Naive B cell (primary cell): ENCODE measurements at regions not wholly inside any gene's neighbourhood (a gene's known extent, or its start where the extent isn't known, plus 50 kb on each side); places are given as distances from the start of the nearest gene placed in this dataset.

Experiments
- ATAC-seq, 2 donors: fragments of 150-1000 bp; cut with Tn5 transposase; 2 replicates each; pipeline ENCODE4 v1.10.0; 2021; ENCODE audit warnings: low read depth in 2 of 2, mild to moderate bottlenecking in 2 of 2, moderate library complexity in 2 of 2
- DNase-seq: peaks from one replicate; pipeline ENCODE4 v3.0.0; 2022
- H3K27ac Mint-ChIP-seq, 6 donors: one replicate each; pipeline ENCODE4 v1.8.0; 2020 to 2022; ENCODE audit warnings: mild to moderate bottlenecking in 6 of 6, mixed read lengths in 6 of 6, moderate library complexity in 5 of 6, inconsistent platforms in 2 of 6
- H3K27me3 Mint-ChIP-seq, 3 donors: one replicate each; pipeline ENCODE4 v1.8.0; 2021 to 2022; ENCODE audit warnings: mixed read lengths in 3 of 3, mild to moderate bottlenecking in 1 of 3
- H3K36me3 Mint-ChIP-seq, 2 donors: one replicate each; pipeline ENCODE4 v1.8.0; 2020 to 2022; ENCODE audit warnings: mixed read lengths in 2 of 2, inconsistent platforms in 1 of 2, mild to moderate bottlenecking in 1 of 2
- H3K4me1 Mint-ChIP-seq, 3 donors: one replicate each; pipeline ENCODE4 v1.8.0; 2020 to 2022; ENCODE audit warnings: mixed read lengths in 3 of 3, inconsistent platforms in 1 of 3, mild to moderate bottlenecking in 1 of 3, moderate library complexity in 1 of 3
- H3K4me3 Mint-ChIP-seq, 8 donors: one replicate each; pipeline ENCODE4 v1.8.0; 2020 to 2022; ENCODE audit warnings: mild to moderate bottlenecking in 8 of 8, mixed read lengths in 8 of 8, moderate library complexity in 8 of 8, inconsistent platforms in 2 of 8
- H3K9me3 Mint-ChIP-seq, 7 donors: one replicate each; pipeline ENCODE4 v1.8.0; 2020 to 2022; ENCODE audit warnings: mixed read lengths in 7 of 7, mild to moderate bottlenecking in 5 of 7, inconsistent platforms in 2 of 7, moderate library complexity in 1 of 7

DNA sequence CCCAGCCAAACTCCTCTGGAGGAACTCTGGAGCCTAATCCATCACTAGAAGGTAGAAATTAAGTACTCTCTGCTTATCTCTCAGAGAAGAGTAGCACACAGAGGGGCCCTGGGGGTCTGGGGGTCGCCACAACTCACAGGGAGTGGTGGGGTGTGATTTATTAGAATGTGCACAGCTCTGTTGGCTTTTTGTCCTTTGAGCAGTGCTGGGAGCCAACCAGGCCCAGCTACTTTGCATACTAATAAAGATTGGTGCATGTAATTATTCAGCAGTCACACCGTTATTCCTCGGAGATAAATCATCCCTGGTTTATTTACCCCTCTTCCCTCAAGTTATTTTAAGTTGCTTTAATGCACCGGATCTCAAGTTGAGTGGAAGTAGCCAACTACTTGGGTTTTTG is 606.7 kb upstream of the EEF2KMT start:
- no peak overlapping the region for H3K27ac Mint-ChIP-seq
- H3K4me3 Mint-ChIP-seq = no peak overlapping the region
- H3K27me3 Mint-ChIP-seq = no peaks in the 10 kb centered on the region
- no peak for ATAC-seq
- H3K36me3 Mint-ChIP-seq = peaks cover 0 to 11% of the 10 kb centered on the region in 2 donors
- H3K4me1 Mint-ChIP-seq = no peaks in the 10 kb centered on the region
- DNase-seq = no peak
- peaks cover 10 to 42% (median 20%) of the 10 kb centered on the region in 7 donors for H3K9me3 Mint-ChIP-seq

DNA sequence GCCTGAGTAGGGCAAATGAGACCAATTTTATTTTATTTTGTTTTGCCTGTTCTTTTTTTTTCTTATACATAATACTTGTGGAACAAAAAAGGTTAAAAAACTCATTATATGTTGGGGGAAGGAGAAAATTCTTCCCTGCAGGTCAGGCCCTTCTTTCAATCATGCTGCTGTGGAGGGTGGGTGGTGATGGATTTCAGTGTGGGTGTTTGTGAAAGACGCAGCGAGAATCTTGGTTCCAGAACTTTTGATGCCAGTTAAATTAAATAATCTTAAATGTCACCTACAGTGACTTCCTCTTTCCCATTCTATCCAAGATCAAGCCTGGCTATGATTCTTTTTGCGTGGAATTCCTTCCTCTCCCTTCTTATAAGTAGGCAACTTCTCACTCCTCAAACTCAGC is 595.8 kb upstream of the EEF2KMT start:
- DNase-seq = no peak
- Mint-ChIP-seq H3K27me3 (peaks cover 0 to 6% (median 4%) of the 10 kb centered on the region in 3 donors), H3K4me3 (no peak overlapping the region), H3K27ac (no peak overlapping the region), H3K36me3 (no peaks in the 10 kb centered on the region), H3K9me3 (peaks cover 0 to 7% (median 3%) of the 10 kb centered on the region in 7 donors), H3K4me1 (no peaks in the 10 kb centered on the region)
- ATAC-seq = no peak

DNA sequence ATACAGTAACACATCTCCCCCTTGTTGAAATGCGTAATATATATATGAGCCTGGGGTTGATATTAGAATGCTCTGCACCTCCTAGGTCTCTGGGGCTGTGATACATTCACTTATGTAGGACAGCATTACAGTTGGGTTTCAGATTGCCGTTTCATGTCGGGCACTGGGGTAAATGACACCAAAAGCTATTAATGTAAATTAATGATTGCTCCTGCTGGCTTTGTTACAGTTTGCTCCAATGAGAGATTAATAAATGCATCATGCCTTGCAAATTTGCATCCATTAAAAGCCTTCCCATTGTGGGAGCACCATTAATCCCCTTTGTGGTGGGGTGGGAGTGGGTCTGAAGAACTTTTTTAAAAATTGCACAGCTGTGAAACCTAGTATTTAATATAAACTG is 584.4 kb upstream of the EEF2KMT start:
- DNase-seq (no peak), ATAC-seq (no peak)
- peaks cover 0 to 13% (median 7%) of the 10 kb centered on the region in 7 donors for H3K9me3 Mint-ChIP-seq
- no peak overlapping the region for H3K27ac Mint-ChIP-seq
- no peaks in the 10 kb centered on the region for H3K36me3 Mint-ChIP-seq
- H3K27me3 Mint-ChIP-seq = no peaks in the 10 kb centered on the region
- H3K4me1 Mint-ChIP-seq = no peaks in the 10 kb centered on the region
- no peak overlapping the region for H3K4me3 Mint-ChIP-seq

DNA sequence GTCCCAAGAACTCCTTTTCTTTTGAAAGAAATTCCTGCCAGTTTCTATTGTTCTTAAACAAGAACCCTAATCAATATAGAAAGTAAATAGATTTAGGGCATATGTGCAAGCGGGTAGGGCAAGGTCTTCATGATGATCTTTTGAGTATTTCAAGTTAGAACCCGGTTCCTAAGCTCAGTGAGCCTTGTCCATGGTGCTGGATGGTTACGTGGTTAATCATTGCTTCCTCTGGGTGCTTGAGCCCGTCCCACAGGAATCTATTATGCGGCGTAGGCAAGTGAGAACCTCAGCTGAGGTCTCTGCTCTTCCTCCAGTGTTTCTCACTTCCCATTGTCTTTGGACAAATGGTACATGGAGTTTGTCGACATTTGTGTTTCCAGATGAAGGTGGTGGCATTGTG is 580.8 kb upstream of the EEF2KMT start:
- Mint-ChIP-seq H3K27ac (no peak overlapping the region), H3K27me3 (peaks cover 0 to 5% (median 0%) of the 10 kb centered on the region in 3 donors), H3K4me3 (no peak overlapping the region), H3K4me1 (no peaks in the 10 kb centered on the region), H3K9me3 (peaks cover 0 to 14% (median 8%) of the 10 kb centered on the region in 7 donors), H3K36me3 (no peaks in the 10 kb centered on the region)
- no peak for ATAC-seq
- no peak for DNase-seq

DNA sequence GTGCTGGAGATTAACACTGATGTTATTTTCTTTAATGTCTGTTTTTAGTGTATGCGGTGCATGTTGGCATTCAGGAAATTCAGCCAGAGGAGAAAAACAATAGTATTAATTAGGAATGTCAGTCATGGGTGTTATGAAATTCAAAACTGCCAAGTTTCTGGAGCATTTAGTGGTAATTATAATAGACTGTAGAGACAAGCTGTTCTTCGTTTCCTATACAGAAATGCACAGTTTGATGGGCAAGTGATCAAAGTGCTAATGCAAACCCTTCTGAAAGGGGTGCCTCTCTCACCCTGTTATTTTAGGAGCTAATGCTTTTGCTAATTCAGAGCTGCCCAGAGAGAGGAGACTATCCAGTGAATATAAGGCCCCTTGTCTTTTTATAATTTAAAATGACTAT is 573.8 kb upstream of the EEF2KMT start:
- no peaks in the 10 kb centered on the region for H3K4me1 Mint-ChIP-seq
- H3K9me3 Mint-ChIP-seq = peaks cover 0 to 9% (median 1%) of the 10 kb centered on the region in 7 donors
- peaks cover 0 to 6% (median 0%) of the 10 kb centered on the region in 3 donors for H3K27me3 Mint-ChIP-seq
- DNase-seq (no peak), ATAC-seq (no peak)
- H3K27ac Mint-ChIP-seq = no peak overlapping the region
- no peaks in the 10 kb centered on the region for H3K36me3 Mint-ChIP-seq
- H3K4me3 Mint-ChIP-seq = no peak overlapping the region

DNA sequence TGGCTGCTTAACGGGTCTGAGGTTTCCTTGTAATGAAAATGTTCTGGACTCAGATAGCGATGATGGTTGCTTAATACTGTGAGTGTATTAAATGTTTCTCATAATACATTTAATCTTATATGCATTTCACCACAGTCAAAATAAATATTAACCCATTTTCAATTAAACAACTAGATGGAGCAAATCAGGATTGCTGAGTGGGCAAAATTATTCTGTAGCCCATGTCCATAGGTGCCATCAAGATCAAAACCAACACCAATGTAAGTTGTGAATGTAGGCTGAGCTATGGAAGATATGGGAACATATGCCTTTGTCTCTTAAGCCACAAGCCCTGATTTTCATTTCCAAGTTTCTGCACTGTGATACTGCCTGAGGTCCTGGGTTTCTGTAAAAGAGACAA is 572.6 kb upstream of the EEF2KMT start:
- Mint-ChIP-seq H3K4me1 (no peaks in the 10 kb centered on the region), H3K36me3 (no peaks in the 10 kb centered on the region), H3K27me3 (peaks cover 0 to 9% (median 0%) of the 10 kb centered on the region in 3 donors), H3K4me3 (no peak overlapping the region), H3K27ac (no peak overlapping the region), H3K9me3 (peaks cover 0 to 12% (median 1%) of the 10 kb centered on the region in 7 donors)
- no peak for DNase-seq
- no peak for ATAC-seq

DNA sequence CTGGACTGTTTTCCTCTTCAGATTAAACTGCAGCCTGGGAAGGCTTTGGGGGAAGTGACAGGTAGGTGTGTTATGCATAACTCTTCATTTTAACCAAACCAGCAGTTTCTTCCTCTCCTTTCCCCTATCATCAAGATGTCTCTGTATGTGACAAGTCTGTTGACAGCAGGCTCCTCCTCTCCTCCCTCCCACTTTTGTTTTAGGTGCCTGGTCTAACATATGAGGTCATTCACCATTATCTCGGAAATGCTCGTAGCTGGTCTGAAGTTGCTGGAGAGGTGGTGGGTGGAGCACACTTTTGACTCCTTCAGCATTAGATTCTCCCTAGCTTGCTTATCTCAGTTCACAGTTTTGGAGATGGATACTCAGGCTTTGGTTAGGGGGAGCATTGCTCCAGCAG is 571.0 kb upstream of the EEF2KMT start:
- H3K4me3 Mint-ChIP-seq = no peak overlapping the region
- no peaks in the 10 kb centered on the region for H3K4me1 Mint-ChIP-seq
- ATAC-seq = no peak
- peaks cover 0 to 14% (median 1%) of the 10 kb centered on the region in 7 donors for H3K9me3 Mint-ChIP-seq
- H3K36me3 Mint-ChIP-seq = no peaks in the 10 kb centered on the region
- DNase-seq = no peak
- H3K27me3 Mint-ChIP-seq = peaks cover 0 to 5% (median 0%) of the 10 kb centered on the region in 3 donors
- no peak overlapping the region for H3K27ac Mint-ChIP-seq

DNA sequence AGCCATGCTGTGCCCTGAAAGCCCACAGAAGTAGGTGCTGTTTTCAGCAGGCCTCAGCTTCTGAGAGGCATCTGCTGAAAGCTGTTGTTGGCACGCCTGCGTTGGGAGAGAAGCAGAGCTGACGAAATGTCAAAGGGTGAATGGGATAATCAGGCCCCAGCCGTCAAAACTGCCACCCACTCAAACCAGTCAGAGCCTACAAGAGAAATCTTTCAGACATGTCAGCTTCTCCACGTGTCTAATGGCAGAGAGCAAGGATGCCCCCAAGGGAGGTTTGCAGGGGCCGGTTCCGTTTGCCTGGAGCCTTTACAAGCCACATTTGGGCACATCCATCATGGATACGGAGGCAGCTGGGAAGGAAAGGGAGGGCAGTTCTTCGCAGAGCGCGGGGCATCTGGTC is 568.2 kb upstream of the EEF2KMT start:
- Mint-ChIP-seq H3K27me3 (peaks cover 0 to 3% (median 0%) of the 10 kb centered on the region in 3 donors), H3K9me3 (peaks cover 0 to 14% (median 1%) of the 10 kb centered on the region in 7 donors), H3K36me3 (no peaks in the 10 kb centered on the region), H3K4me3 (no peak overlapping the region), H3K4me1 (no peaks in the 10 kb centered on the region), H3K27ac (no peak overlapping the region)
- no peak for DNase-seq
- no peak for ATAC-seq

DNA sequence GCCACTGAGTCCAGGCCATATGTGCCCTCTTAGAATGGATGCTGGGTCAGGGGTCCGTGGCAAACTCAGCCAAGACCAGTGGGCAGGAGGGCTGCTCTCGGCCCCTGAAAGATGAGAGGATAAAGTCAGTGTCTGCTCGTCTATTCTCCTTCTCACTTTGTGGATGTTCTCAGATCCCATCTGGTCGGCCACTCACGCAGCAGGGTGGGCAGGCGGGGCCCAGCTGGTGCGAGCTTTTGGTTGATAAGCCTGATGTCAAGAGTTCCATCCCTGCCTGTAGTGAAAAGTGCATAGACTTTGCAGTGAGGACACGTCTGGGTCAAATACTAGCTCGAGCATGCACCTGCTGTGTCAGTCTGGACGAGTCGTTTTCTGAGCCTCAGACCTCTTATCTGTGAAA is 556.2 kb upstream of the EEF2KMT start:
- DNase-seq (no peak), ATAC-seq (no peak)
- Mint-ChIP-seq H3K27me3 (no peaks in the 10 kb centered on the region), H3K4me3 (no peak overlapping the region), H3K27ac (no peak overlapping the region), H3K9me3 (peaks cover 0 to 8% (median 6%) of the 10 kb centered on the region in 7 donors), H3K36me3 (no peaks in the 10 kb centered on the region), H3K4me1 (peaks cover 0 to 5% (median 0%) of the 10 kb centered on the region in 3 donors)

DNA sequence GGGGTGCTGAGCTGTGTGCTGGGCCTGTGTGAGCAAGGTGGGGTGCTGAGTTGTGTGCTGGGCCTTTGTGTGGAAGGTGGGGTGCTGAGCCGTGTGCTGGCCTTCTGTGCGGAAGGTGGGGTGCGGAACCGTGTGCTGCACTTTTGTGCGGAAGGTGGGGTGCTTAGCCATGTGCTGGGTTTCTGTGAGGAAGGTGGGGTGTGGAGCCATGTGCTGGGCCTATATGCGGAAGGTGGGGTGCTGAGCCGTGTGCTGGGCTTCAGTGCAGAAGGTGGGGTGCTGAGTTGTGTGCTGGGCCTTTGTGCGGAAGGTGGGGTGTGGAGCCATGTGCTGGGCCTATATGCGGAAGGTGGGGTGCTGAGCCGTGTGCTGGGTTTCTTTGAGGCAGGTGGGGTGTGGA is 555.4 kb upstream of the EEF2KMT start:
- Mint-ChIP-seq H3K4me3 (peak overlapping the region in 1 of 8 donors; percentile 66), H3K4me1 (peaks cover 0 to 5% (median 0%) of the 10 kb centered on the region in 3 donors), H3K9me3 (peaks cover 0 to 8% (median 6%) of the 10 kb centered on the region in 7 donors), H3K36me3 (no peaks in the 10 kb centered on the region), H3K27ac (no peak overlapping the region), H3K27me3 (peaks cover 0 to 5% (median 0%) of the 10 kb centered on the region in 3 donors)
- no peak for DNase-seq
- no peak for ATAC-seq

DNA sequence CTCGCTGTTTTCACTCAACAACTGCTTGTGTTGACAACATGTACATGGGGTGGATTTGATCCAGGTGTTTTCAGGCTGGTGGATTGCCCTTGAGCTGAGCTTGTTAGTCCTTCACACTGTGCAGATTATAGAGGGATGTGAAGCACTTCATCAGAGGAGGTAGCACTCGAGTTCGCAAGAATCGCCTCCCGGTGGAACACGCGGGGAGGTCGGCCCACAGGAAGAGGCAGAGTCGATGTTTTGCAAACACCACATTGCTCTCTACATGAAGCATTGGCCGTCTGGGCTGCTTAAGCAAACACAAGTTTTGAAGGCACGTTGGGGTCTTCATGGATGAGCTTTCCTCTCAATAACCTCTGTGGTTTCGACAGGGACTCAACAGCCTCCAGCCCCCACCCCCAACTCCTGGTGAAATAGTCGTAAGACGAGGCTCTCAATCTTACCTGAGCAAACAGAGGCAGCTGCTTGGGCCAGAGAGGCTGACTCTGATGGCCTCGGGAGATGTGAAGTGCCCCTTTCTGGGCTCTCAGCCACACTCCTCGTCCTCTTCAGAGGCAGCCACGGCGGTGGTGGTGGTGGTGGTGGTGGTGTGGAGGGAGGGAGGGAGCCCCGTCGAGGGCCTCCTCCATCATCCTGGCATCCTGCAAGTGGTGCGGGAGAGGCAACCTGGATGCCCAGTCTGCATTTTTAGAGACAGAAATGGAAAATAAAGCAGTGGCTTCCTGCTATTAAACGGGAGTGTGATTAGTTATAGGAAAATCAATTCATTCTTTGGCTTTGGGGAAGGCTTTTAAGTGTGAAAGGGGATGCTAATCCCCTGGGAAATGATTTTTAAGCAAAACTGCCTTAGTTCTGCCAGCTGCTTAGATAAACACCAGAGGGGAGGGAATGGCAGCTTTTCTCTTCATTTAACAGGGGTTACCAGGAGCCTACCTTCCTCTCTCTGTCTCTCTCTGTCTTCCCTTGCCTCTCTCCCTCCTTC is 552.5 kb upstream of the EEF2KMT start:
- Mint-ChIP-seq H3K27ac (peak overlapping the region in 1 of 6 donors; percentile 90), H3K4me1 (peaks cover 0 to 5% (median 0%) of the 10 kb centered on the region in 3 donors)
- ATAC-seq = no peak

DNA sequence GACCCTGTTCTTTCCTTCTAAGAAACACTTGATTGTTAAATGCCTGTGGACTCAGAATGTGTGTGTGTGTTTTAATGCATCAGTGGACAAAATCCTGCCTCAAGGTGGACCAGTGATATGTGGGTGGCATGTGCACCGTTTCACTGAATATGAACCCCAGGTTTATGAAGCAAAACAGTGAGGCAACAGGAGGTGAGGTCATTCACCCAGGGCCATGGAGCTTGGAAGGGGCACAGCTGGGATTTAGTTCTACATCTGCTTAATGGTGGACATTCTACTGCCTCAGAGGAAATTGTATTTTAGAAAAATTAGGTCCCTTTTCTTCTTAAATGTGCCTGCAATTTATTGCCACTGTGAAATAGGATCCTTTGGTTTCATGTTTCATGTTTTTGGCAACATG is 549.5 kb upstream of the EEF2KMT start:
- peaks cover 0 to 5% (median 0%) of the 10 kb centered on the region in 3 donors for H3K27me3 Mint-ChIP-seq
- H3K4me1 Mint-ChIP-seq = no peaks in the 10 kb centered on the region

More for the DNA sequence above, 552.5 kb upstream of the EEF2KMT start:
- Mint-ChIP-seq H3K4me3 (no peak overlapping the region), H3K36me3 (no peaks in the 10 kb centered on the region), H3K27me3 (peaks cover 0 to 5% (median 0%) of the 10 kb centered on the region in 3 donors), H3K9me3 (peaks cover 0 to 6% (median 0%) of the 10 kb centered on the region in 7 donors)
- DNase-seq = no peak

DNA sequence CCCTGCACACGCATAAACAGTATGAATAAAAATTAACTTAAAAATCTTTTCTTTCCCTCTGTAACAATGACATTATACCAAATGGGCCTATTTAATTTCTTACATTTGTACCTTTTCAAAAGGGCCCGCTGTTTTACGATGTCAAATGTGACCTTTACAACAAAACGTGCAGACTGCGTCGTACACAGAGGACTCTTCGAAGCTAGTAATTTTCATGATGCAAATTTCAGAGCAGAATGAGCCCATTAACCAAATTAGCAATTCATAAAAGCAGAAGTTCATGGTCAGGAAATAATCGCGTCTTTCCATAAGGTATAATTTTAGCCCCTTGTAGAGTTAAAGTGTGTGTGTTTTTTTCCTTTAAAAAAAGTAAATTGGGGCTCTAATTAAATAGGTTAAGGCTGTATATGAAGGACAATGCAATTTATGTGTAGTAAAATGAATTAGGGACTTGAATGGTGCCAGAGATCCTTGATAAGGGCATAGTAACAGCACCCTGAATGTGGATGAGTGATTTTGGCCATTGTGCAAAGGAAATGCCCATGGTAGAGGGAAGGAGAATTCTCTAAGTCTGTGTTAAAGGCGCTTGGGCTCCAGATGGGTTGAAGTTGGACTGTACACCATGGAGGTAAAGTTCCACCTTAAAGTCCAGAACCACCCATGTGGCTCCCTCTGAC is 546.4 kb upstream of the EEF2KMT start:
- no peak for ATAC-seq
- no peaks in the 10 kb centered on the region for H3K36me3 Mint-ChIP-seq
- H3K4me3 Mint-ChIP-seq = no peak overlapping the region
- H3K27ac Mint-ChIP-seq = no peak overlapping the region
- no peaks in the 10 kb centered on the region for H3K4me1 Mint-ChIP-seq
- H3K27me3 Mint-ChIP-seq = peaks cover 0 to 5% (median 0%) of the 10 kb centered on the region in 3 donors
- peaks cover 0 to 13% (median 3%) of the 10 kb centered on the region in 7 donors for H3K9me3 Mint-ChIP-seq
- no peak for DNase-seq

More for the DNA sequence above, 549.5 kb upstream of the EEF2KMT start:
- Mint-ChIP-seq H3K4me3 (no peak overlapping the region), H3K9me3 (peaks cover 0 to 3% (median 0%) of the 10 kb centered on the region in 7 donors), H3K36me3 (no peaks in the 10 kb centered on the region), H3K27ac (no peak overlapping the region)
- DNase-seq (no peak), ATAC-seq (no peak)
